ENCODE measurements at regions not wholly inside any gene's neighbourhood (a gene's known extent, or its start where the extent isn't known, plus 50 kb on each side); places are given as distances from the start of the nearest gene placed in this dataset.

GRCh38 chr16:9383281-9383680 lies 291.8 kb downstream of the HAPSTR1 start:
- TF ChIP-seq, protein P1, sequence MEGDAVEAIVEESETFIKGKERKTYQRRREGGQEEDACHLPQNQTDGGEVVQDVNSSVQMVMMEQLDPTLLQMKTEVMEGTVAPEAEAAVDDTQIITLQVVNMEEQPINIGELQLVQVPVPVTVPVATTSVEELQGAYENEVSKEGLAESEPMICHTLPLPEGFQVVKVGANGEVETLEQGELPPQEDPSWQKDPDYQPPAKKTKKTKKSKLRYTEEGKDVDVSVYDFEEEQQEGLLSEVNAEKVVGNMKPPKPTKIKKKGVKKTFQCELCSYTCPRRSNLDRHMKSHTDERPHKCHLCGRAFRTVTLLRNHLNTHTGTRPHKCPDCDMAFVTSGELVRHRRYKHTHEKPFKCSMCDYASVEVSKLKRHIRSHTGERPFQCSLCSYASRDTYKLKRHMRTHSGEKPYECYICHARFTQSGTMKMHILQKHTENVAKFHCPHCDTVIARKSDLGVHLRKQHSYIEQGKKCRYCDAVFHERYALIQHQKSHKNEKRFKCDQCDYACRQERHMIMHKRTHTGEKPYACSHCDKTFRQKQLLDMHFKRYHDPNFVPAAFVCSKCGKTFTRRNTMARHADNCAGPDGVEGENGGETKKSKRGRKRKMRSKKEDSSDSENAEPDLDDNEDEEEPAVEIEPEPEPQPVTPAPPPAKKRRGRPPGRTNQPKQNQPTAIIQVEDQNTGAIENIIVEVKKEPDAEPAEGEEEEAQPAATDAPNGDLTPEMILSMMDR (IDR thresholded peaks at IDR 0.05): no peak
- no peak for TF ChIP-seq POLR2A (IDR thresholded peaks at IDR 0.05)
